ENCODE measurements at regions not wholly inside any gene's neighbourhood (a gene's known extent, or its start where the extent isn't known, plus 50 kb on each side); places are given as distances from the start of the nearest gene placed in this dataset.

DNA sequence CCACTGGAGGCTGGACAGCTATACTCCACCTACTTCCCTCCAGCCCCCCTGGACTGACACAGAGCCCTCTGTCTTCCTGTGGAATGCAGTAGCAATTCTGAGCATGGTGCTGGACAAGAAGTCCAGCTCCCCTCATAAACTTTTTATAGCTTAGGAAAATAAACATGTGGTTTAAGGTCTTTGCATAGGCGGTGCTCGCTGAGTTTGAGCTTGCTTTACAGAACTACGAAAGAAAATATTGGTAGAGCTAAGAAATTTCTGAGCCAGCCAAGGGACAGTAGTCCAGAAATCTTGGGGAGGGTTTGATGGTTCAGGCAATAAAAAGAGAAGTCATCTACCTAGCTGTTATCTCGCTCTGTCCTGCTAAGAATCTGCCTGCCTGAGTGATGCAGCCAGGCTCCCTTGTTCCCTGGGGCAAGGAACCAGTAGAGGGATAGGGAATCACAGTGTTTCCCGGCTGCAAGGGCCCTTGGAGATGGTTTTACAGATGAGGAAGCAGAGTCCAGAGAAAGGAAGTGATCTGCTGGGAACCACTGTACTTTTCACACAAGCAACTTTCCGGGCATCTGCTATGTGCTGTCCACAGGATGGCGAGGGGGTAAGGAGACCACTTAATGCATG is 343.4 kb downstream of the CDC5L start:
- peaks cover 44% of the 10 kb centered on the region for H3K27me3 ChIP-seq (ENCODE audit: control insufficient read depth, insufficient read depth, low read length)
- H3K4me2 ChIP-seq (ENCODE audit: low read length) = no peak overlapping the region
- H3K36me3 ChIP-seq (ENCODE audit: insufficient read depth, low read length) = no peaks in the 10 kb centered on the region
- H3K4me1 ChIP-seq (ENCODE audit: control insufficient read depth, insufficient read depth, low read length) = peaks cover 11% of the 10 kb centered on the region
- H3K9me3 ChIP-seq (replicated peaks; ENCODE audit: low read length) = no peaks in the 10 kb centered on the region
- H3K4me3 ChIP-seq (ENCODE audit: low read length) = no peak overlapping the region
- H3K9ac ChIP-seq (ENCODE audit: low read depth, low read length) = no peak overlapping the region

GRCh38 chr6:44731485-44732095 is 344.1 kb downstream of the CDC5L start:
- H3K27me3 ChIP-seq (ENCODE audit: control insufficient read depth, insufficient read depth, low read length) = peaks cover 45% of the 10 kb centered on the region
- H3K9ac ChIP-seq (ENCODE audit: low read depth, low read length) = no peak overlapping the region
- H3K4me3 ChIP-seq (ENCODE audit: low read length) = no peak overlapping the region
- H3K9me3 ChIP-seq (replicated peaks; ENCODE audit: low read length) = no peaks in the 10 kb centered on the region
- no peak overlapping the region for H3K4me2 ChIP-seq (ENCODE audit: low read length)
- peaks cover 11% of the 10 kb centered on the region for H3K4me1 ChIP-seq (ENCODE audit: control insufficient read depth, insufficient read depth, low read length)
- no peaks in the 10 kb centered on the region for H3K36me3 ChIP-seq (ENCODE audit: insufficient read depth, low read length)

- Histone ChIP-seq H3K27me3 (ENCODE audit: control insufficient read depth, insufficient read depth, low read length) (peaks cover 46% of the 10 kb centered on the region), H3K4me2 (ENCODE audit: low read length) (no peak overlapping the region), H3K36me3 (ENCODE audit: insufficient read depth, low read length) (no peaks in the 10 kb centered on the region), H3K9me3 (replicated peaks; ENCODE audit: low read length) (no peaks in the 10 kb centered on the region), H3K4me1 (ENCODE audit: control insufficient read depth, insufficient read depth, low read length) (peaks cover 11% of the 10 kb centered on the region), H3K4me3 (ENCODE audit: low read length) (no peak overlapping the region), H3K9ac (ENCODE audit: low read depth, low read length) (no peak overlapping the region)
These were observed 344.7 kb downstream of the CDC5L start for GRCh38 chr6:44732243-44732642.

- H3K4me1 ChIP-seq (ENCODE audit: control insufficient read depth, insufficient read depth, low read length) = peaks cover 11% of the 10 kb centered on the region
- H3K9me3 ChIP-seq (replicated peaks; ENCODE audit: low read length) = no peaks in the 10 kb centered on the region
- no peaks in the 10 kb centered on the region for H3K36me3 ChIP-seq (ENCODE audit: insufficient read depth, low read length)
- H3K4me3 ChIP-seq (ENCODE audit: low read length) = no peak overlapping the region
- H3K4me2 ChIP-seq (ENCODE audit: low read length) = no peak overlapping the region
- peaks cover 46% of the 10 kb centered on the region for H3K27me3 ChIP-seq (ENCODE audit: control insufficient read depth, insufficient read depth, low read length)
- no peak overlapping the region for H3K9ac ChIP-seq (ENCODE audit: low read depth, low read length)
These were observed 345.6 kb downstream of the CDC5L start for GRCh38 chr6:44733126-44733525.

DNA sequence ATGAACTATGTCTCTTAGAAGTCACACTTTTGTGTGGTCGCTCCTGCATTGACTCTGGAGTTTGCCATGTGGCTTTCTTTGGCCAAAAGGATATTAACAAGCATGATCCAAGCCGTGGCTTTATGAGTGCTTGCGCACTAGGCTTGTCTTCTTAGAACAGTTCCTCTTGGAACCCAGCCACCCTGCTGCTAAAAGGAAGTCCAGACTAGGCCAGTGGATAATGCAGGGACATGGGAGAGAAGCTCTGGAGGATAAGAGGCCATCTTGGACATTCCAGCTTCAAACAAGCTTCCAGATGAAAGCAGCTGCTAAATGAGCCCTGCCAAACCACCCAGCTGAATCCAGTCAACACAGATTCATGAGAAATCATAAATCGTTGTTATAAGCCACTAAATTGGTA is 346.4 kb downstream of the CDC5L start:
- H3K4me1 ChIP-seq (ENCODE audit: control insufficient read depth, insufficient read depth, low read length) = peaks cover 17% of the 10 kb centered on the region
- H3K9me3 ChIP-seq (replicated peaks; ENCODE audit: low read length) = no peaks in the 10 kb centered on the region
- H3K36me3 ChIP-seq (ENCODE audit: insufficient read depth, low read length) = no peaks in the 10 kb centered on the region
- peaks cover 44% of the 10 kb centered on the region for H3K27me3 ChIP-seq (ENCODE audit: control insufficient read depth, insufficient read depth, low read length)
- H3K9ac ChIP-seq (ENCODE audit: low read depth, low read length) = no peak overlapping the region
- H3K4me3 ChIP-seq (ENCODE audit: low read length) = no peak overlapping the region
- no peak overlapping the region for H3K4me2 ChIP-seq (ENCODE audit: low read length)

- H3K4me3 ChIP-seq (ENCODE audit: low read length) = no peak overlapping the region
- no peak overlapping the region for H3K4me2 ChIP-seq (ENCODE audit: low read length)
- H3K27me3 ChIP-seq (ENCODE audit: control insufficient read depth, insufficient read depth, low read length) = peaks cover 36% of the 10 kb centered on the region
- H3K36me3 ChIP-seq (ENCODE audit: insufficient read depth, low read length) = no peaks in the 10 kb centered on the region
- no peaks in the 10 kb centered on the region for H3K9me3 ChIP-seq (replicated peaks; ENCODE audit: low read length)
- H3K4me1 ChIP-seq (ENCODE audit: control insufficient read depth, insufficient read depth, low read length) = peaks cover 18% of the 10 kb centered on the region
- no peak overlapping the region for H3K9ac ChIP-seq (ENCODE audit: low read depth, low read length)
These were observed 347.6 kb downstream of the CDC5L start for GRCh38 chr6:44734886-44735629.

DNA sequence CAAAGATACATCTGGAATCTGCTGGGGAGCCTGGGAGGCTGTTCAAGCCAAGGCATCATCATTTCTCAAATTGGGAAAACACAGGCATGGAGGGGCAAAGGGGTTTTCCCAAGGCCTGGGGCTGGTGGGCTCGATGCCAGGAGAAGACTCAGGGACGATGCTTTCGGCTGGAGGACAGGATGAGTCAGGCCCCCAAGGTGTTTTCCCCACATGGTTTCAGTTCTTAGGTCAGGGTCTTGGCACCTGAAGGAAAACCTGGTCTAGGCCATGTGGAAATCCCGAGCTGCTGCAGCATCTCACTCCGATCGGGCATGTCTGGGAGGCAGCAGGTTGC is 348.1 kb downstream of the CDC5L start:
- Histone ChIP-seq H3K27me3 (ENCODE audit: control insufficient read depth, insufficient read depth, low read length) (peaks cover 36% of the 10 kb centered on the region), H3K4me1 (ENCODE audit: control insufficient read depth, insufficient read depth, low read length) (peaks cover 15% of the 10 kb centered on the region), H3K9me3 (replicated peaks; ENCODE audit: low read length) (no peaks in the 10 kb centered on the region), H3K36me3 (ENCODE audit: insufficient read depth, low read length) (no peaks in the 10 kb centered on the region), H3K4me3 (ENCODE audit: low read length) (no peak overlapping the region), H3K4me2 (ENCODE audit: low read length) (no peak overlapping the region), H3K9ac (ENCODE audit: low read depth, low read length) (no peak overlapping the region)

DNA sequence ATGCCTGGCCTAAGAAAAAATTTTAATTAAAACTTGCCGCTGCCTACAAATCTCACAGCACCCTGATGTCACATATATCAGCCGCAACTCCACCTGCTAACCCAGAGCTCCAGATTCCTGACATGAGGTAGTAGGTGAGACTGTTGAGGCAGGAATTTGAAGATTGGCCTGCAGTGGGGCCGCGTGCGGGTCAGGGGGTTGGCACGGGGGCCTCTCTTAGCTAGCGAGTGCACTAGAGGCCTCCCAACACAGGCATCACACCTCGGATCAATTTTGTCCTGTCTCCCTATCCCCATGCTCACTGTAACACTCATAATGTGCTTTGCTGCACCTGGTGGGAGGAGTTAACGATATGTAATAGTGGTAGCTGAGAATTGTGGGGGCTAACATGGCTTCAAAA is 349.8 kb downstream of the CDC5L start:
- no peaks in the 10 kb centered on the region for H3K36me3 ChIP-seq (ENCODE audit: insufficient read depth, low read length)
- H3K4me2 ChIP-seq (ENCODE audit: low read length) = no peak overlapping the region
- peaks cover 7% of the 10 kb centered on the region for H3K4me1 ChIP-seq (ENCODE audit: control insufficient read depth, insufficient read depth, low read length)
- no peaks in the 10 kb centered on the region for H3K9me3 ChIP-seq (replicated peaks; ENCODE audit: low read length)
- no peak overlapping the region for H3K4me3 ChIP-seq (ENCODE audit: low read length)
- no peak overlapping the region for H3K9ac ChIP-seq (ENCODE audit: low read depth, low read length)
- H3K27me3 ChIP-seq (ENCODE audit: control insufficient read depth, insufficient read depth, low read length) = peaks cover 48% of the 10 kb centered on the region

GRCh38 chr6:44737829-44738528 is 350.5 kb downstream of the CDC5L start:
- Histone ChIP-seq H3K27me3 (ENCODE audit: control insufficient read depth, insufficient read depth, low read length) (peaks cover 48% of the 10 kb centered on the region), H3K4me3 (ENCODE audit: low read length) (no peak overlapping the region), H3K36me3 (ENCODE audit: insufficient read depth, low read length) (no peaks in the 10 kb centered on the region), H3K4me1 (ENCODE audit: control insufficient read depth, insufficient read depth, low read length) (peaks cover 7% of the 10 kb centered on the region), H3K9ac (ENCODE audit: low read depth, low read length) (no peak overlapping the region), H3K4me2 (ENCODE audit: low read length) (no peak overlapping the region), H3K9me3 (replicated peaks; ENCODE audit: low read length) (no peaks in the 10 kb centered on the region)

DNA sequence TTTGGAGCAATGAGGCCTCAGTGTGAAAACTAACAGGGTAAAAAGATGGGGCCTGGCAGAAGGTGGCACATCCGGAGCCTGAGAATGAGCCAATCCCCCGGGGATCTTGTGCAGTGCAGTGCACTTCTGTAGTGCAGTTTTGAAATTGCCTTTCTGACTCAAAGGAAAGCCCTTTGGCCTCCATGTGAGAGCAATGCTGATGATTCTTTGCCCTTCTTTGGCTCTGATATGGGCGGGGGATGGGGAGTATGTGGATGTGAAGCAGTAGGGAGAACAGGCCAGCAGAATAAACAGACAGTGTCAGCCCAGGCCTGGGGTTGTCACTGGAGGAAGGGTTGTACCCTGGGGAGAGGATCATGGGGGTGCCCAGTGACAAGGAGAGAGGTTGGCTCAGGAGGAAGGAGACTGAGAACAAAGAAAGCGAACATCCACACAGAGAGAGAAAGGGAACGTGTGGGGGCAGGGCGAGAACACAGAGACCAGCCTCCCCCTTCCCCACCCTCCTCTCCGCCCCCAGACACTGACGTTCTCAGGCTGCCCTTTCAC is 351.2 kb downstream of the CDC5L start:
- no peak overlapping the region for H3K4me2 ChIP-seq (ENCODE audit: low read length)
- peaks cover 7% of the 10 kb centered on the region for H3K4me1 ChIP-seq (ENCODE audit: control insufficient read depth, insufficient read depth, low read length)
- no peak overlapping the region for H3K9ac ChIP-seq (ENCODE audit: low read depth, low read length)
- peaks cover 45% of the 10 kb centered on the region for H3K27me3 ChIP-seq (ENCODE audit: control insufficient read depth, insufficient read depth, low read length)
- H3K9me3 ChIP-seq (replicated peaks; ENCODE audit: low read length) = no peaks in the 10 kb centered on the region
- H3K36me3 ChIP-seq (ENCODE audit: insufficient read depth, low read length) = no peaks in the 10 kb centered on the region
- H3K4me3 ChIP-seq (ENCODE audit: low read length) = no peak overlapping the region

GRCh38 chr6:44739181-44739580 is 351.7 kb downstream of the CDC5L start:
- no peaks in the 10 kb centered on the region for H3K9me3 ChIP-seq (replicated peaks; ENCODE audit: low read length)
- no peak overlapping the region for H3K4me3 ChIP-seq (ENCODE audit: low read length)
- H3K9ac ChIP-seq (ENCODE audit: low read depth, low read length) = no peak overlapping the region
- H3K4me2 ChIP-seq (ENCODE audit: low read length) = no peak overlapping the region
- no peaks in the 10 kb centered on the region for H3K36me3 ChIP-seq (ENCODE audit: insufficient read depth, low read length)
- H3K4me1 ChIP-seq (ENCODE audit: control insufficient read depth, insufficient read depth, low read length) = peaks cover 7% of the 10 kb centered on the region
- H3K27me3 ChIP-seq (ENCODE audit: control insufficient read depth, insufficient read depth, low read length) = peaks cover 40% of the 10 kb centered on the region
